ENCODE measurements at regions not wholly inside any gene's neighbourhood (a gene's known extent, or its start where the extent isn't known, plus 50 kb on each side); places are given as distances from the start of the nearest gene placed in this dataset.

- in situ Hi-C loops (cut with MboI; ENCODE audit: low pct_unique_long_range_greater_than_20kb, low sequenced_read_pairs, unreplicated experiment) = no loop called here
- TF ChIP-seq CTCF (IDR thresholded peaks at IDR 0.05; ENCODE audit: extremely low read depth, insufficient read depth, missing control alignments) = no peak
- DNase-seq (ENCODE audit: low spot score) = no peak
Observed at GRCh38 chrX:15098505-15098904, 171.4 kb downstream of the ASB9 start.

GRCh38 chrX:15087747-15088146 lies 182.1 kb downstream of the ASB9 start:
- in situ Hi-C loops (cut with MboI; ENCODE audit: low pct_unique_long_range_greater_than_20kb, low sequenced_read_pairs, unreplicated experiment) = no loop called here
- DNase-seq (ENCODE audit: low spot score) = no peak
- TF ChIP-seq CTCF (IDR thresholded peaks at IDR 0.05; ENCODE audit: extremely low read depth, insufficient read depth, missing control alignments) = no peak

GRCh38 chrX:15073313-15073712 lies 196.6 kb downstream of the ASB9 start:
- in situ Hi-C loops (cut with MboI; ENCODE audit: low pct_unique_long_range_greater_than_20kb, low sequenced_read_pairs, unreplicated experiment) = no loop called here

DNA sequence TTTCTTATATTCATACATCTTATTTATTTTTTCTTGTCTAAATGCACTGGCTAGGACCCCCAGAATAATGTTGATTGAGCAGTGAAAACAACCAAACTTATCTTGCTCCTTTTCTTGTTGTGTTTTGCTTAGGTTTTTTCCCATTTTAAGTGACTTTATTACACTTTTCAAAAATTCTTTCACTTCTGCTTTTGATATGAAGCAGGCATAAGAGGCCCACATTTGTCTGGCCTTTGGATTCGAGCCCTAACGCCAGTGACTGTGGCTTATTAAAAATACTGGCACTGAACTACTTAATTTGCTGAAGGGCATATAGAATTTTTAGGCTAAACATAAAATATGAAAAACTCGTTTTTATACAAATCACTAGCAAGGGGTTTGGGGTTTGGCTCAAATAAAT lies 197.0 kb downstream of the ASB9 start:
- DNase-seq (ENCODE audit: low spot score) = no peak
- no peak for TF ChIP-seq CTCF (IDR thresholded peaks at IDR 0.05; ENCODE audit: extremely low read depth, insufficient read depth, missing control alignments)
- in situ Hi-C loops (cut with MboI; ENCODE audit: low pct_unique_long_range_greater_than_20kb, low sequenced_read_pairs, unreplicated experiment) = no loop called here

More at GRCh38 chrX:15073313-15073712, 196.6 kb downstream of the ASB9 start:
- no peak for DNase-seq (ENCODE audit: low spot score)
- no peak for TF ChIP-seq CTCF (IDR thresholded peaks at IDR 0.05; ENCODE audit: extremely low read depth, insufficient read depth, missing control alignments)

GRCh38 chrX:15072259-15072658 lies 197.6 kb downstream of the ASB9 start:
- DNase-seq (ENCODE audit: low spot score) = no peak
- in situ Hi-C loops (cut with MboI; ENCODE audit: low pct_unique_long_range_greater_than_20kb, low sequenced_read_pairs, unreplicated experiment) = no loop called here
- no peak for TF ChIP-seq CTCF (IDR thresholded peaks at IDR 0.05; ENCODE audit: extremely low read depth, insufficient read depth, missing control alignments)

DNA sequence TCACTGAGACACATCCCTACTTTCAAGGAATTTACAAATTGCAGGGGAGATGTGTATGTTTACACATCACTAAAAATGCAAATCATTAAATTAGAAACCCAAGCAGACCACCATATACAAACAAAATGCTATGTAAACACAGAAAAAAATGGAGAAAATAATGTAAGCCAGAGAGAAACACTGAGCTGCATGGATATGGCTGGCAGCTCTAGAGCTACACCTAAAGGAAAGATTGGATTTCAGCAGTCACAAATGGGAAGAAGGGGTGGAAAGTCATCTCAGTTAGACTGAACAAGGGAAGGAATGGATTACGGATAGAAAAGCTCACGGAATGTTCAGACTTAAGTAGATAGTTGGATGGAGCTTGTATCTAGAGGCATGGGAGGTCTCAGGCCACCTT lies 186.3 kb downstream of the MOSPD2 start:
- DNase-seq (ENCODE audit: low spot score) = no peak
- in situ Hi-C loops (cut with MboI; ENCODE audit: low pct_unique_long_range_greater_than_20kb, low sequenced_read_pairs, unreplicated experiment) = no loop called here
- TF ChIP-seq CTCF (IDR thresholded peaks at IDR 0.05; ENCODE audit: extremely low read depth, insufficient read depth, missing control alignments) = no peak

GRCh38 chrX:15056044-15056443 lies 182.8 kb downstream of the MOSPD2 start:
- DNase-seq (ENCODE audit: low spot score) = no peak
- TF ChIP-seq CTCF (IDR thresholded peaks at IDR 0.05; ENCODE audit: extremely low read depth, insufficient read depth, missing control alignments) = no peak
- in situ Hi-C loops (cut with MboI; ENCODE audit: low pct_unique_long_range_greater_than_20kb, low sequenced_read_pairs, unreplicated experiment) = no loop called here

Measured in GM13977 (cell line).